Esophagus muscularis mucosa (tissue), 3 donors: ENCODE measurements at regions not wholly inside any gene's neighbourhood (a gene's known extent, or its start where the extent isn't known, plus 50 kb on each side); places are given as distances from the start of the nearest gene placed in this dataset.

Experiments used
- CTCF ChIP-seq, 3 experiments: fragments of 200-600 bp in 2 of 3; fragments of 450-650 bp in 1 of 3; sonication (generic) in 2 of 3; IDR thresholded peaks; one replicate each; pipeline ENCODE4 v1.5.1; 2017 to 2019; ENCODE audit warnings: antibody characterized with exemption in 3 of 3, mild to moderate bottlenecking in 2 of 3, moderate library complexity in 1 of 3
- EP300 ChIP-seq: sonication (generic); formaldehyde crosslinking; IDR thresholded peaks from one replicate; pipeline ENCODE4 v1.6.1; 2017; ENCODE audit warnings: antibody characterized with exemption

GRCh38 chrX:95911062-95911461 is 773.6 kb upstream of the DIAPH2 start:
- TF ChIP-seq CTCF (IDR thresholded peaks at IDR 0.05) (no peak), EP300 (no peak)
